GM18873 (cell line): ENCODE measurements at regions not wholly inside any gene's neighbourhood (a gene's known extent, or its start where the extent isn't known, plus 50 kb on each side); places are given as distances from the start of the nearest gene placed in this dataset.
A peak's percentile ranks its signal among the peaks of the same experiment; 100 is the strongest.
"Not testable (repeated sequence)": the region's sequence is repeated elsewhere in the genome, so short reads cannot be mapped to it uniquely, and the experiment has no call there.

Source experiments
- ATAC-seq: cut with Tn5 transposase; IDR thresholded peaks from one replicate; pipeline ENCODE4 v1.9.1; 2021; ENCODE audit warnings: mild to moderate bottlenecking, moderate library complexity, moderate number of reproducible peaks; ENCODE audit not compliant: unreplicated experiment, low FRiP score

DNA sequence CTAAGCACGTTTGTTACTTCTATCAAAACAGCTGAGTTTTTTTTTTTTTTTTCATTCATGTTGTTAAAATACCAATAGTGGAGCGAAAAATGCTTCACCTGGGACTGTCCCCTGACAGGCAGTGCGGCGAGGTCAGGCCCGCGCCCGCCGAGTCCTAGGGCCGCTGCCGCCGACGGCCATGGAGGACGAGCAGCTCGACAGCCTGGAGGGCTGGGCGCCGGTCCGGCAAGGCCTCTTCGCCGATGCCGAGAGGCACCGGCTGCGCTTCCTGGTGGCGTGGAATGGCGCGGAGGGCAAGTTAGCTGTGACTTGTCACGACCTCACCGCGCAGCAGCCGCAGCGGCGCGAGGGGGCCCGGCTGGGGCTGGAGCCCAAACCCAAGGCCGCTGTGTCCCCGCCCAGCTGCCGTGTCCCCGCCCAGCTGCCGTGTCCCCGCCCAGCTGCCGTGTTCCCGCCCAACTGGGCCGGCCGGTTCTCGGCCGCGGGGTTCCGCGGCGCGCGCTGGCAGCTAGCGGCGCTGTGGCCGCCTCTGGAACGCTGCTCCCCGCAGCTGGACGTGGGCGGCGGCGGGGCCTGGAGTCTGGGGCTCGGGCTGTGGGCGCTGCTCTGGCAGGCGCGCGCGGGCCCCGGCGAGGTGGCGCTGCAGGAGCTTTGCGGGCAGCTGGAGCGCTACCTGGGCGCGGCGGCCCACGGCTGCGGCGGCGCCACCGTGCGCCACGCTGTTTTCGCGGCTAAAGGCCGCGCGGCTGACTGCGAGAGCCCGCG is 56.7 kb upstream of the GOLGA8R start:
- peak; percentile 57 for ATAC-seq

DNA sequence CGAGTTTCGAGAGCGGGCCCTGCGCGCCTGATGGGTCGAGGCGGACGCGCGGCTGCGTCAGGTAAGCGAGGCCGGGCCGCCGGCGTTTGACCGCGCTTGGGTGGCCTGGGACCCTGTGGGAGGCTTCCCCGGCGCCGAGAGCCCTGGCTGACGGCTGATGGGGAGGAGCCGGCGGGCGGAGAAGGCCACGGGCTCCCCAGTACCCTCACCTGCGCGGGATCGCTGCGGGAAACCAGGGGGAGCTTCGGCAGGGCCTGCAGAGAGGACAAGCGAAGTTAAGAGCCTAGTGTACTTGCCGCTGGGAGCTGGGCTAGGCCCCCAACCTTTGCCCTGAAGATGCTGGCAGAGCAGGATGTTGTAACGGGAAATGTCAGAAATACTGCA is 57.3 kb upstream of the GOLGA8R start:
- ATAC-seq: not testable (repeated sequence)

DNA sequence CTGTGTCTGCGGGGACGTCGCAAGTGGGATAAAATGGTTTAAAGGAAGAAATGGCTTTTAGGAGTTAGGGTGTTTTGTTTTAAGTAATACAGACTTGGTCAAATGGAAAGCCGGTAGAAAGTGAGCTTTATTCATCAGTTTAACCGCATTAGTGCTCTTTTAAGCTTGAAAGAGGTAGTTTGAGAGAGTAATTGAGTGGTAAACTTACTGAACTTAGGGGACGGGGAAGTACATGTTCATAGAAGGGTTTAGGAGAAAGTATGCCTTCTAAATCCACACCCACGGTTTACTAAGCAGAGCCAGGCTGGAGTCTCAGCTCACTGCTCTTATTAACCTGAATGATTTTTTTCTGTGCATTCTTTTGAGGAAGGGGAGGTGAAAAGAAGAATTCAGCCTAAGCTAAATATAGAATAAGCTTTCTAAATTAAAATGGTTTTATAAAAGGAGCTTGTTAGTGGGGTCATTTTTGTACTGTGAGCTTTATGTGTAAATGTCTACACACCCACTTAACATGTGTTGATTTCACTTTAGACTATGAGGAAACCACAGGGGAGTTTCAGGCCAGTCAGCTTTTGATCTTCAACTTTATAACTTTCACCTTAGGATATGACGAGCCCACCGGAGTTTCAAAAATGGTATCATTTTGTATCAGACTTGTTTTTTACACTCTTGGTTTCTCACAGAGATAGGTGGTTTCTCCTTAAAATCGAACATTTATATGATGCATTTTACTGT is 57.9 kb upstream of the GOLGA8R start:
- ATAC-seq: not testable (repeated sequence)

DNA sequence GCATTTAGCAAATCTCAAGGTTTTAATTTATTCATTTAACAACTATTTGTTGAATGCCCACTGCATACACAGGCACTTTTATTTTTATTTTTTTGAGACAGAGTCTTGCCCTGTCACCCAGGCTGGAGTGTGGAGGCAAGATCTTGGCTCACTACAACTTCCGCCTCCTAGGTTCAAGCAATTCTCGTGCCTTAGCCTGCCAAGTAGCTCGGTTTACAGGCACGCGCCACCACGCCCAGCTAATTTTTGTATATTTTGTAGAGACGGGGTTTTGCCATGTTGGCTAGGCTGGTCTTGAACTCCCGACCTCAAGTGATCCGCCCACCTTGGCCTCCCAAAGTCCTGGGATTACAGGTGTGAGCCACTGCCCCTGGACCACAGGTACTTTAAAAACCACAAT is 67.0 kb upstream of the GOLGA8Q start:
- ATAC-seq: not testable (repeated sequence)

DNA sequence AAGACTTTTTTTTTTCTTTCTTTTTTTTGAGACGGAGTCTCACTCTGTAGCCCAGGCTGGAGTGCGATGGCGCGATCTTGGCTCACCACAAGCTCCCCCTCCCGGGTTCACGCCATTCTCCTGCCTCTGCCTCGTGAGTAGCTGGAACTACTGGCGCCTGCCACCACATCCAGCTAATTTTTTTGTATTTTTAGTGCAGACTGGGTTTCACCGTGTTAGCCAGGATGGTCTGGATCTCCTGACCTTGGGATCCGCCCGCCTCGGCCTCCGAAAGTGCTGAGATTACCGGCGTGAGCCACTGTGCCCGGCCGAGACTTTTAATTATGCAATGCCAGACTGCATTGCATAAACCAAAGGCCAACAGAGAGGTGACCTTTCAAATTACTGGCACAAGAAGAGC is 62.6 kb upstream of the GOLGA8Q start:
- ATAC-seq: not testable (repeated sequence)

DNA sequence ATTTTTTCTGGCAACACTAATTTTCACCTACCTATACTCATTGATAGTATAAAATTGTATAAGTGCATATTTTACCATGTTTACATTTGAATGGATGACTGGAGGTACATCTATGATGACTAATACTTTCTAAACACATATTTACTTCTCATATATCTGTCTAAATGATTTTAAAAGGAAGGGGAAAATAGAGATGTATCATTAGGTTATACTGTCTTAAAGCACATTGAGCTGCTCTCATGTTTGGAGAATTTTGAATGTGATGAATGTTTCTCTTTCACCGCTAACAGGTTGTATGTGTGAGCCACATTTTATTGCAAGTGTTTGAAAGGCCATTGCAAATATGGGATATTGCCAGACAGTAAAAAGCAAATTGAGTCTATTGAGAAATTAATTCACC is 61.5 kb upstream of the GOLGA8Q start:
- not testable (repeated sequence) for ATAC-seq

DNA sequence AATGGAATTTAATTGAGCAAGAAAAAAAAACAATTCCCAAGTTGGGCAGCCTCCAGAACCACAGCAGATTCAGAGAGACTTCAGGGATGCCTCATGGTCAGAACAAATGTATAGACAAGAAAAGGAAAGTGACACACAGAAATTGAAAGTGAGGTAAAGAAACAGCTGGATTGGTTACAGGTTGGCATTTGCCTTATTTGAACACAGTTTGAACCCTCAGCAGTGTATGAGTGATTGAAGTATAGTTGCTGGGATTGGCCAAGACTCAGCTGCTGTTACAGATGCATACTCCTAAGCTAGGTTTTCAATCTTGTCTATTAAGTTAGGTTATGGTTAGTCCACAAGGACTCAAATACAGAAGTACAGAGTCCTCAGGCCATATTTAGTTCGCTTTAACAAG is 57.9 kb upstream of the GOLGA8Q start:
- not testable (repeated sequence) for ATAC-seq

DNA sequence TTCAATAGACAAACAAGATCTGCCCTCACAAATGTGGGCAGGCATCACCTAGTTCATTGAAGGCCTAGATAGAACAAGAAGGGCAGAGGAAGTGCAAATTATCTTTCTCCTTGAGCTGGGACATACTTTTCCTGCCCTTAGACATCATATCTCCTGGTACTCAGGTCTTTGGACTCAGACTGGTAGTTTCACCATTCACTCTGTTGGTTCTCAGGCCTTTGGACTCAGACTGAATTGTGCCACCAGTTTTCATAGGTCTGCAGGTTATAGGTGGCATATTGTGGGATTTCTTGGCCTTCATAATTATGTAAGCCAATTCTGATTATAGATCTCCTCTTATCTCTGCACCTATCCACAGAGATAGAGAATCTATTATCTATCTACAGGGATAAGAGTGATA is 54.6 kb upstream of the GOLGA8Q start:
- not testable (repeated sequence) for ATAC-seq

DNA sequence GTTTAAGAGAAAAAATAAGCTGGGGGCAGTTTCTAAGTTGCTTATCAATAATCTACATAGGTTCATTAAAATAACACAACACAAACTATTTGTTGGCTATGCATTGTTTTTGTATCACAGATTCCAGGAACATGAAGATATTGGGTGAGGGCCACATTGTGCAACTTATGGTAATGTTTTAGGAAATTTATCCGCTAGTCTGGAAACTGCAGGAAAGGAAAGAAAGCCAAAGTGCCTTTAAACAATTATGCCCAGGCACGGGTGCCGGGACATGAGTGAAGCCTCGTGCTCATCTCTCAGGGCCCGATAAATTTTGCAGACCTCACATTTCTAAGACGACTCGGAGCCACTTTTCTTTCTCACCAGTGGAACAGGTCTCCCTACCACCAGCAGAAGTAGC is 52.6 kb upstream of the GOLGA8Q start:
- not testable (repeated sequence) for ATAC-seq

DNA sequence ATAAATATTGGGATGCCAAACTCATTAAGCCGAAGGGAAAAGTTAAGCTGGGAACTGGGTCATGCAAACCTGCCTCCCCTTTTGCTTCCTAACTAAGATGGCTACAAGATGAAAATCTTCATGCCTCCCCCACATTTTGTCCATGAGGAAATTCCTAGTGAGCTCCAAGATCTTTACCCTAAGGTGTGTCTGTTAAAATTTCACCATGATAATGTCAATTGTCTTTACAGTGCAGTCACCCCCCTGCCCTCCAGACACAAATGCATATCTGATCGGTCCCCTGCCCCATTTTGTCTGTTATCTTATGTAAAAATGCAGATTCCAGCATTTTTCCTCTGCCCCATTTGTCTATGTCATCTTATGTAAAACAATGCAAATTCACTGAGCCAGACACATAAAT is 51.3 kb upstream of the GOLGA8Q start:
- ATAC-seq: not testable (repeated sequence)
